ENCODE measurements at regions not wholly inside any gene's neighbourhood (a gene's known extent, or its start where the extent isn't known, plus 50 kb on each side); places are given as distances from the start of the nearest gene placed in this dataset.

GRCh38 chr16:47965439-47965838 is 190.4 kb downstream of the ABCC12 start:
- no peak for DNase-seq
- Mint-ChIP-seq H3K4me3 (no peak overlapping the region), H3K4me1 (no peaks in the 10 kb centered on the region), H3K27ac (no peak overlapping the region), H3K27me3 (ENCODE audit: low read depth in 3 of 3) (peaks cover 0 to 2% (median 0%) of the 10 kb centered on the region in 3 donors), H3K9me3 (peaks cover 0 to 8% (median 0%) of the 10 kb centered on the region in 6 donors), H3K36me3 (no peaks in the 10 kb centered on the region)

GRCh38 chr16:47958726-47959125 is 197.1 kb downstream of the ABCC12 start:
- no peaks in the 10 kb centered on the region for H3K4me1 Mint-ChIP-seq
- H3K36me3 Mint-ChIP-seq, result no peaks in the 10 kb centered on the region
- H3K27me3 Mint-ChIP-seq (ENCODE audit: low read depth in 3 of 3), result peaks cover 0 to 6% (median 2%) of the 10 kb centered on the region in 3 donors
- no peak for DNase-seq
- H3K9me3 Mint-ChIP-seq, result peaks cover 0 to 8% (median 0%) of the 10 kb centered on the region in 6 donors
- no peak overlapping the region for H3K27ac Mint-ChIP-seq
- no peak overlapping the region for H3K4me3 Mint-ChIP-seq

- H3K4me3 Mint-ChIP-seq, result no peak overlapping the region
- no peak for DNase-seq
- H3K36me3 Mint-ChIP-seq, result no peaks in the 10 kb centered on the region
- H3K27me3 Mint-ChIP-seq (ENCODE audit: low read depth in 3 of 3), result peaks cover 0 to 6% (median 4%) of the 10 kb centered on the region in 3 donors
- H3K9me3 Mint-ChIP-seq, result peaks cover 0 to 8% (median 0%) of the 10 kb centered on the region in 6 donors
- H3K4me1 Mint-ChIP-seq, result no peaks in the 10 kb centered on the region
- no peak overlapping the region for H3K27ac Mint-ChIP-seq
Measured at GRCh38 chr16:47956916-47957315, 198.9 kb downstream of the ABCC12 start.

- no peak for DNase-seq
Measured at GRCh38 chr16:47949714-47950113, 206.1 kb downstream of the ABCC12 start.

GRCh38 chr16:47949276-47949675 is 206.5 kb downstream of the ABCC12 start:
- H3K27me3 Mint-ChIP-seq (ENCODE audit: low read depth in 3 of 3), result peaks cover 0 to 5% (median 0%) of the 10 kb centered on the region in 3 donors
- no peaks in the 10 kb centered on the region for H3K4me1 Mint-ChIP-seq
- peaks cover 0 to 4% (median 0%) of the 10 kb centered on the region in 6 donors for H3K9me3 Mint-ChIP-seq
- H3K4me3 Mint-ChIP-seq, result no peak overlapping the region
- H3K27ac Mint-ChIP-seq, result no peak overlapping the region
- DNase-seq, result no peak
- no peaks in the 10 kb centered on the region for H3K36me3 Mint-ChIP-seq

More at GRCh38 chr16:47949714-47950113, 206.1 kb downstream of the ABCC12 start:
- Mint-ChIP-seq H3K36me3 (no peaks in the 10 kb centered on the region), H3K4me1 (no peaks in the 10 kb centered on the region), H3K9me3 (peaks cover 0 to 4% (median 0%) of the 10 kb centered on the region in 6 donors), H3K27ac (no peak overlapping the region), H3K4me3 (no peak overlapping the region), H3K27me3 (ENCODE audit: low read depth in 3 of 3) (peaks cover 0 to 5% (median 0%) of the 10 kb centered on the region in 3 donors)

GRCh38 chr16:47947723-47948122 is 208.1 kb downstream of the ABCC12 start:
- Mint-ChIP-seq H3K4me3 (no peak overlapping the region), H3K4me1 (no peaks in the 10 kb centered on the region), H3K36me3 (no peaks in the 10 kb centered on the region), H3K27ac (no peak overlapping the region), H3K9me3 (peaks cover 0 to 4% (median 0%) of the 10 kb centered on the region in 6 donors), H3K27me3 (ENCODE audit: low read depth in 3 of 3) (peaks cover 0 to 3% (median 0%) of the 10 kb centered on the region in 3 donors)
- no peak for DNase-seq

GRCh38 chr16:47946092-47946491 is 209.7 kb downstream of the ABCC12 start:
- H3K4me3 Mint-ChIP-seq, result no peak overlapping the region
- no peaks in the 10 kb centered on the region for H3K4me1 Mint-ChIP-seq
- H3K36me3 Mint-ChIP-seq, result no peaks in the 10 kb centered on the region
- peaks cover 0 to 4% (median 0%) of the 10 kb centered on the region in 6 donors for H3K9me3 Mint-ChIP-seq
- peaks cover 0 to 2% (median 0%) of the 10 kb centered on the region in 3 donors for H3K27me3 Mint-ChIP-seq (ENCODE audit: low read depth in 3 of 3)
- no peak overlapping the region for H3K27ac Mint-ChIP-seq
- DNase-seq, result no peak

GRCh38 chr16:47944589-47944988 is 211.2 kb downstream of the ABCC12 start:
- DNase-seq, result no peak
- Mint-ChIP-seq H3K9me3 (peaks cover 0 to 4% (median 0%) of the 10 kb centered on the region in 6 donors), H3K4me3 (no peak overlapping the region), H3K4me1 (no peaks in the 10 kb centered on the region), H3K27me3 (ENCODE audit: low read depth in 3 of 3) (peaks cover 0 to 2% (median 0%) of the 10 kb centered on the region in 3 donors), H3K27ac (no peak overlapping the region), H3K36me3 (no peaks in the 10 kb centered on the region)

GRCh38 chr16:47943235-47943634 is 212.6 kb downstream of the ABCC12 start:
- Mint-ChIP-seq H3K27me3 (ENCODE audit: low read depth in 3 of 3) (peaks cover 0 to 2% (median 0%) of the 10 kb centered on the region in 3 donors), H3K27ac (no peak overlapping the region), H3K4me3 (no peak overlapping the region), H3K4me1 (no peaks in the 10 kb centered on the region), H3K36me3 (no peaks in the 10 kb centered on the region), H3K9me3 (peaks cover 0 to 2% (median 0%) of the 10 kb centered on the region in 6 donors)
- DNase-seq, result no peak

- H3K4me3 Mint-ChIP-seq, result no peak overlapping the region
- H3K4me1 Mint-ChIP-seq, result no peaks in the 10 kb centered on the region
- no peaks in the 10 kb centered on the region for H3K9me3 Mint-ChIP-seq
- H3K27me3 Mint-ChIP-seq (ENCODE audit: low read depth in 3 of 3), result peaks cover 0 to 1% (median 0%) of the 10 kb centered on the region in 3 donors
- H3K27ac Mint-ChIP-seq, result no peak overlapping the region
- no peaks in the 10 kb centered on the region for H3K36me3 Mint-ChIP-seq
- no peak for DNase-seq
Measured at GRCh38 chr16:47940466-47940865, 215.3 kb downstream of the ABCC12 start.

GRCh38 chr16:47939680-47940079 is 216.1 kb downstream of the ABCC12 start:
- Mint-ChIP-seq H3K27me3 (ENCODE audit: low read depth in 3 of 3) (peaks cover 0 to 1% (median 0%) of the 10 kb centered on the region in 3 donors), H3K4me1 (no peaks in the 10 kb centered on the region), H3K27ac (no peak overlapping the region), H3K36me3 (no peaks in the 10 kb centered on the region), H3K9me3 (no peaks in the 10 kb centered on the region), H3K4me3 (no peak overlapping the region)
- no peak for DNase-seq

GRCh38 chr16:47938272-47938671 is 217.5 kb downstream of the ABCC12 start:
- Mint-ChIP-seq H3K27ac (no peak overlapping the region), H3K9me3 (peaks cover 0 to 2% (median 0%) of the 10 kb centered on the region in 6 donors)

GRCh38 chr16:47928008-47928407 is 227.8 kb downstream of the ABCC12 start:
- Mint-ChIP-seq H3K4me3 (no peak overlapping the region), H3K4me1 (no peaks in the 10 kb centered on the region), H3K27ac (no peak overlapping the region), H3K9me3 (peaks cover 0 to 2% (median 0%) of the 10 kb centered on the region in 6 donors), H3K27me3 (ENCODE audit: low read depth in 3 of 3) (peaks cover 0 to 4% (median 0%) of the 10 kb centered on the region in 3 donors), H3K36me3 (no peaks in the 10 kb centered on the region)
- DNase-seq, result no peak

More at GRCh38 chr16:47938272-47938671, 217.5 kb downstream of the ABCC12 start:
- peaks cover 0 to 2% (median 1%) of the 10 kb centered on the region in 3 donors for H3K27me3 Mint-ChIP-seq (ENCODE audit: low read depth in 3 of 3)
- no peak overlapping the region for H3K4me3 Mint-ChIP-seq
- no peaks in the 10 kb centered on the region for H3K36me3 Mint-ChIP-seq
- DNase-seq, result no peak
- H3K4me1 Mint-ChIP-seq, result no peaks in the 10 kb centered on the region

GRCh38 chr16:47927330-47927729 is 228.5 kb downstream of the ABCC12 start:
- no peaks in the 10 kb centered on the region for H3K4me1 Mint-ChIP-seq
- no peak overlapping the region for H3K4me3 Mint-ChIP-seq
- no peak for DNase-seq
- H3K27me3 Mint-ChIP-seq (ENCODE audit: low read depth in 3 of 3), result peaks cover 0 to 4% (median 0%) of the 10 kb centered on the region in 3 donors
- H3K36me3 Mint-ChIP-seq, result no peaks in the 10 kb centered on the region
- H3K27ac Mint-ChIP-seq, result no peak overlapping the region
- H3K9me3 Mint-ChIP-seq, result peaks cover 0 to 2% (median 0%) of the 10 kb centered on the region in 6 donors

Measured in immature natural killer cell (primary cell).